ENCODE measurements at regions not wholly inside any gene's neighbourhood (a gene's known extent, or its start where the extent isn't known, plus 50 kb on each side); places are given as distances from the start of the nearest gene placed in this dataset.

DNA sequence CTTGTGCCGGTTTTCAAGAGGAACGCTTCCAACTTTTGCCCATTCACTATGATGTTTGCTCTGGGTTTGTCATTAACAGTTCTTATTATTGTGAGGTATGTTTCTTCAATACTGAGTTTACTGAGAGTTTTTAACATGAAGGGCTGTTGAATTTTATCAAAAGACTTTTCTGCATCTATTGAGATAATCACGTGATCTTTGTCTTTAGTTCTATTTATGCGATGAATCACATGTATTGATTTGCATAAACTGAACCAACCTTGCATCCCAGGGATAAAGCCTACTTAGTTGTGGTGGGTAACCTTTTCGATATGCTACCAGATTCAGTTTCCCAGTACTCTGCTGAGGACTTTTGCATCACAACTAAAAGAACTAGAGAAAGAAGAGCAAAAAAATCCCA is 318.0 kb downstream of the GASK1B start:
- TF ChIP-seq, protein P1, sequence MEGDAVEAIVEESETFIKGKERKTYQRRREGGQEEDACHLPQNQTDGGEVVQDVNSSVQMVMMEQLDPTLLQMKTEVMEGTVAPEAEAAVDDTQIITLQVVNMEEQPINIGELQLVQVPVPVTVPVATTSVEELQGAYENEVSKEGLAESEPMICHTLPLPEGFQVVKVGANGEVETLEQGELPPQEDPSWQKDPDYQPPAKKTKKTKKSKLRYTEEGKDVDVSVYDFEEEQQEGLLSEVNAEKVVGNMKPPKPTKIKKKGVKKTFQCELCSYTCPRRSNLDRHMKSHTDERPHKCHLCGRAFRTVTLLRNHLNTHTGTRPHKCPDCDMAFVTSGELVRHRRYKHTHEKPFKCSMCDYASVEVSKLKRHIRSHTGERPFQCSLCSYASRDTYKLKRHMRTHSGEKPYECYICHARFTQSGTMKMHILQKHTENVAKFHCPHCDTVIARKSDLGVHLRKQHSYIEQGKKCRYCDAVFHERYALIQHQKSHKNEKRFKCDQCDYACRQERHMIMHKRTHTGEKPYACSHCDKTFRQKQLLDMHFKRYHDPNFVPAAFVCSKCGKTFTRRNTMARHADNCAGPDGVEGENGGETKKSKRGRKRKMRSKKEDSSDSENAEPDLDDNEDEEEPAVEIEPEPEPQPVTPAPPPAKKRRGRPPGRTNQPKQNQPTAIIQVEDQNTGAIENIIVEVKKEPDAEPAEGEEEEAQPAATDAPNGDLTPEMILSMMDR (IDR thresholded peaks at IDR 0.05) = no peak
- TF ChIP-seq POLR2A (IDR thresholded peaks at IDR 0.05) = no peak
- TF ChIP-seq POLR2AphosphoS5 (IDR thresholded peaks at IDR 0.05) = no peak

Measured in prostate gland (tissue), 2 donors.